ENCODE measurements at regions not wholly inside any gene's neighbourhood (a gene's known extent, or its start where the extent isn't known, plus 50 kb on each side); places are given as distances from the start of the nearest gene placed in this dataset.
"Not testable (repeated sequence)": the region's sequence is repeated elsewhere in the genome, so short reads cannot be mapped to it uniquely, and the experiment has no call there.

- not testable (repeated sequence) for TF ChIP-seq CTCF, POLR2A (IDR thresholded peaks at IDR 0.05)
Observed at GRCh38 chr7:66447007-66447406, 181.7 kb upstream of the KCTD7 start.
